Posterior vena cava (tissue), 2 donors: ENCODE measurements at regions not wholly inside any gene's neighbourhood (a gene's known extent, or its start where the extent isn't known, plus 50 kb on each side); places are given as distances from the start of the nearest gene placed in this dataset.
"Not testable (repeated sequence)": the region's sequence is repeated elsewhere in the genome, so short reads cannot be mapped to it uniquely, and the experiment has no call there.

ENCODE experiments used
- DNase-seq: peaks from one replicate; pipeline ENCODE4 v3.0.0-alpha.2; 2020; ENCODE audit warnings: low spot score
- intact Hi-C, 2 donors: fragments of 100-400 bp; cut with DNase I; formaldehyde crosslinking; loops; one replicate each; pipeline versions ENCODE4 v1.14.1 to v1.14.2; 2022 to 2023
- donor health status: DM: yes; HTN: yes; CAD: no.
- donor health status: DM: yes; HTN: yes; CAD: no.

DNA sequence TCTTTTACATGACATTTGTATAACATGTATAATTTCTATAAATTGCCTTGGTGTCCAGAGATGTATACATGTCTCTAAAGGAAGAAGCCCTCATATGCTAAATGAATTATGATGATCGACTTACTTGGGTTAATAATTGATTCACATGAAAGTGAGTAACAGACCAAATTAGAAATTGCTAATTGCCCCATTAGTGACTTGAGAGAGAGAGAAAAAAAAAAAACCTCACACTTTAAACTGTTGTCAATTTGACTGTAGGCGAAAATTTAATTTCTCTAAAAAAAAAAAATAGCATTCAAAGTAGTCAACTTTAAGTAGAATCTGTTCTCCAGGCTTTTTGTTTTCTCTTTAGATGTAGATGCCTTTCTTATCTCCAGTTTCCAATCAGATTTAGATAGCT lies 383.3 kb downstream of the SH2D4B start:
- no peak for DNase-seq
- intact Hi-C loops: loop anchor here in 1 of 2 donors (10.0 kb wide), 2 partner anchors 406 to 476 kb away; no protein-coding TSS in a partner anchor

DNA sequence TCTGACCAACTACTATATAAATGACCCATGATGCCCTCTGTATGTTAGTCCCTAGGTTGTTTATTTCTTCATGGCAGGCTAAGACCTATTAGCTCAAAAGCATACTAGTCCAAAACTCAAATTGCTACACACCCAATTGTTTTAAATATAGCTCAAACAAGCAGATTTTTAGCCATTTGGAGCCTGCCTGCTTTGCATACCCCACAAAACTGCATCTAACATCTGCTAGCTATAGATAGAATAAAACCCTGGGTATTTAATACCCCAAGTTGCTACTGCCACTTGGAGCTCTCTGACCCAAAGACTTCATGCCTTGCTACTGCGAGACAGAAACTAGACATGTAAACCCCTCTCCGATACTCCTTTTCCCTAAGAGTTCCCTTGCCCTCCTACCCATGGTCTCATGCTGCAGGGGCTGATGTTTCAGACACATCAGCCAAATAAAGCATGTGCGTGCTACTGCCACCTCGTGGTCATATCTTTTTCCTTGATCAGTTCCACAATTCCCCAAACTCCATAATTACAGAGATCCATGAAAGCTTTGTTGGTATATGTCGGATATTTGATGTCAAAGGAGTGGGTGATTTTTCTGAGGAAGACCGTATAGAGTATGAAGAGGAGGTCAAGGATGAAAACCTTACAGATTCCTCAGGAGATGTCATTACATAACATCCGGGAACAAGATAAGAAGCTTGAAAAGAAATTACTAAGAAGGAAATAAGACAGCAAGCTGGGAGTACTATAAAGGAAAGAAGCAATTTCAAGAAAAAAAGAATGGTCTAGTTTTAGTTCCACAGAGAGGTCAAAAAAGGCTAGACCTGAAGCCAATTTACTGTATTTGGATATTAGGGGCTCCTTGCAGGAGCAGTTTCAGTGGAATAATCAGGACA lies 386.6 kb downstream of the SH2D4B start:
- intact Hi-C loops: loop anchor here in 1 of 2 donors (10.0 kb wide), 2 partner anchors 410 to 480 kb away; no protein-coding TSS in a partner anchor
- DNase-seq: no peak

DNA sequence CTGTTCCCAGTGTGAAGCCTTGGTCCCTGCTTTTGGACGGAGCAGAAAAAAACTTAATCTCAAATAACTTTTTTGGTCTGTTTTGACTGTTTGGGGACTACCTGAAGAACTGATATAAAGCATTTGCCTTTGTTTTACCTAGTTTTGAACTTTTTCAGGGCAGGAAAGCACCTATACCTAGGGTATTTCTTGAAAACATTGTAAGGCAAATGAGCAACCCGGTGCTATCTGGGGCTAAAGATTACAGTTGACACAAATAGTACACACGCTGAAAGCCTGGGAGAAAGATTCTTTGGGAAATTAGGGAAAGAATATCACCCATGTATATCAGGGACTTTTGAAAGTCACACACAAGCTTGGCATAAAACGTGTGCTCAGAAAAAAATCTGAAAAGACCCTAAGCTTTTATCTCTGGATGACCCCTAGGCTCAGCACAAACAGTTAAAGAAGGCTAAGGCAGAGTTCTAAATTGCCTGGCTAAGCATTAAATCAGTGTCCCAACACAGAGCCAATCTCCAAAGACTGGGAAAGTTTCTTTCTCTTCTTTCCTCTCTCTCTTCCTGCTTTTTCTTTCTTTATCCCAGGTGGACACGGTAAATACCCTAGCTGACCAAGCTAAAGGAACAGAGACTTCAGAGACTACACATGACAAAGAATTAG lies 389.8 kb downstream of the SH2D4B start:
- intact Hi-C loops: loop anchor here in 1 of 2 donors (10.0 kb wide), 2 partner anchors 413 to 483 kb away; no protein-coding TSS in a partner anchor
- no peak for DNase-seq

DNA sequence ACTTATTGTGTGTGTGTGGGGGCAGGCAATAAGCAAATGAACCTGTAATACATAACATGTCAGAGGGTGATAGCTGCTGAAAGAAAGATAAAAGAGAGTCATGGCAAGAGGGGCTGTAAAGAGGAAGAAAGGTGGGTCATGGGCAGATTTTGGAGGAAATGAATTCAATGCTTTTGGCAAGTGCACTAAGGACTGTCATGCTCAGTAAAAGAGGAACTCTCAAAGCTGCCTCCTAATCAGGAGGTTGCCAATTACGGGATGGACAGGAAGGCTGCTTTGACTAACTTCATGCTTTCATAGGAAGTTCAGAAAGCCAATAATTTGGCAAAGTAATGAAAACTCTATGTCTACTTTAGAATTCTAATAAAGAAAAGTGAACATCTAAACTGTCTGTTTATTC lies 401.2 kb downstream of the SH2D4B start:
- intact Hi-C loops: no loop called here
- DNase-seq: no peak

DNA sequence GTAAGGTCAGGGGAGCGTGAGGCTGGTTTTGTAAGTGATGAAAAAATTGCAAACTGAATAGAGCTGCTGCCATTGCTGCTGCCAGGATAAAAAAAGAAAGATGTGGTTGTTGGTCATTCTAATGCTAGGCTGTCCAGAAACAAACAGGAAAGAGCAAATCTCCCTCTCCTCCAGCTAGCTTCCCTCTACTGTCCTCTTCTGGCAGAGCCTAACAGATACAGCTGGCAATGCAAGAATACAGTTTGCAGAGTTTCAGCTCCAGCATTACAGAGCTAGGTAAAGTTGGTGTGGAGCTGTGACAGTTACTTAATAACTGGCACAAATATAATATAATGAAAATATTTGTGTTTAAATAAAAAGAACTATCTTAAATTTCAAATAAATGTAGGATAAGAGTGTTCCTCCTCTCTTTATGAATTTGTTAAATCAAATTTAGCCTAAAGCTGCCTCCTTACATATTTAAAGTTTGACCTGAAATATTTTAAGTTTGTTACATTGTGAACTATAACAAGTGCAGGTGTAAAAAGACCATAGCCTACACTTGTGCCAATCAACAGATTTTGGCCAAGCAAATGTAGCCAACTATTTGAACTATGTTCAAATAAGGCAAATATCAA lies 407.7 kb downstream of the SH2D4B start:
- intact Hi-C loops: no loop called here
- DNase-seq: no peak

DNA sequence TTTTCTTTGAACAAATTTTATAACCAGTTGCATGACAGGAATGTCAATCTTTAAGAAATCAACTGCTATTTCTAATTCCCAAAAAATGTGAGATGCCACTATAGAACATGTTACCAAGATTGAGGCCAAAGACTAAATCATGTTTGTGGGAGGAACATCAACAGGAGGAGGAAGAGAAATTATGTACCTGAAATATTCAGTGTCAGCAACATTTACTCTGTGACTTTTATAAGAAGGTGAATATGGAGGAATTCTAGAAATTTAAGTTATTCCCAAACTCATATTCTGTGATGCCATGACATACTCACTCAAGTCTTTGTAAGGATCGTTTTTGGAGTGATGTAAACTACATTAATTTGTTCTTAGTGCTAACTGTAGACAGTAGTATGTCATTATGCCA lies 408.4 kb downstream of the SH2D4B start:
- no peak for DNase-seq
- intact Hi-C loops: no loop called here

DNA sequence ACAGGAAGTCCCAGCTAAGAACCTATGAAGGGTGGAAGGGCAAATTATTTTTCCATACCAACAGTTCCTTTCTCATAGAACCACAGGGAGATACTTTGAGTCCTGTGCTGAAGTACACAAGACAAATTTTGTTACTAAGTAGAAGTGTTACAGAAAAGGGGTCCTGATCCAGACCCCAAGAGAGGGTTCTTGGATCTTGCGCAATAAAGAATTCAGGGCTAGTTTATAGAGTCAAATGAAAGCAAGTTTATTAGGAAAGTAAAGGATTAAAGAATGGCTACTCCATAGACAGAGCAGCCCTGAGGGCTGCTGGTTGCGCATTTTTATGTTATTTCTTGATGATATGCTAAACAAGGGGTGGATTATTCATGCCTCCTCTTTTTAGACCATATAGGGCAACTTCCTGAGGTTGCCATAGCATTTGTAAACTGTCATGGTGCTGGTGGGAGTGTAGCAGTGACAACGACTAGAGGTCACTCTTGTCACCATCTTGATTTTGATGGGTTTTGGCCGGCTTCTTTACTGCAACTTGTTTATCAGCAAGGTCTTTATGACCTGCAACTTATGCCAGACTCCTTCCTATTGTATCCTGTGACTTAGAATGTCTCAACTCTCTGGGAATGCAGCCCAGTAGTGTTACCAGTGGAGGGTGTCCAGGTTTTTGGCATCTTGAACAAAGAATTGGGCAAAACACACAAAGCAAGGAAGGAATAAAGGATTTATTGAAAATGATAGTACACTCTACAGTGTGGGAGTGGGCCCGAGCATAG lies 409.4 kb downstream of the SH2D4B start:
- intact Hi-C loops: no loop called here
- no peak for DNase-seq

DNA sequence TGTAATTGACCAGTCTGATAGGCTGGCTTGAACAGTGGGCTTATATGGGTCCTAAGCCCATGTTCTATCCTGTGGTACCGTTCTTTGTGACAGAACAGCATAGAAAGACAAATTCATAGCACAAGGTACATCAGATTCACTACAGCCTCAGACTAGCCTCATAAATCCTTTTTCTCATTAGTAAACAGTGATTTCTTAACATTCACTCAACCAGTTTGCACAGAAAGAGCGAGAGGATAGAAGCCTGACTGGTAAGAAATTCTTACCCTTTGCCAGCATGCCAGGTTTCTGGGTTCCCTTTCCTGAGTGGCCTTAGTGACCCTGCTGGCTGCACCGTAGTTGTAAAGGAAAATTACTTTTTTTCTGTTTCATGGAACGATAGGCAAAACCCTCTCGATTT lies 412.1 kb downstream of the SH2D4B start:
- intact Hi-C loops: no loop called here
- no peak for DNase-seq

DNA sequence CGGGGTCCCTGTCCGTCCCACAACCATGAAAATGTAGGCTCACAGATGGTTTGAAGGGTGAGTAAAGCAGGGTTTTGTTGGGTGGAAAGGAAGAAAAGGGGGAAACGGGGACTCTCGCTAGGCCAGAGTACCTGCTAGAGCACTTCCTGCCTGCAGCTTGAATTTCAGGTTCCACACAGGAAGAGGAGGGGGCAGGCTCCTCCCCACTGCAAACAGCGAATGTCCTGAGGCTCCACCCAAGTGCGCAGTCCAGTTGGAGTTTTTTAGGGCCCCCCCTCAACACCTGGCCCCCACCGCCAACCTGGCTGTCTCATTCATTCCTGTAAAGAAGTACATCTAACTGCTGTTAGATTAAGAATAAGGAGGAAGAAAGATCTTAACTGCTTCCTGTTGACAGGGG lies 414.7 kb downstream of the SH2D4B start:
- intact Hi-C loops: no loop called here
- DNase-seq: no peak

DNA sequence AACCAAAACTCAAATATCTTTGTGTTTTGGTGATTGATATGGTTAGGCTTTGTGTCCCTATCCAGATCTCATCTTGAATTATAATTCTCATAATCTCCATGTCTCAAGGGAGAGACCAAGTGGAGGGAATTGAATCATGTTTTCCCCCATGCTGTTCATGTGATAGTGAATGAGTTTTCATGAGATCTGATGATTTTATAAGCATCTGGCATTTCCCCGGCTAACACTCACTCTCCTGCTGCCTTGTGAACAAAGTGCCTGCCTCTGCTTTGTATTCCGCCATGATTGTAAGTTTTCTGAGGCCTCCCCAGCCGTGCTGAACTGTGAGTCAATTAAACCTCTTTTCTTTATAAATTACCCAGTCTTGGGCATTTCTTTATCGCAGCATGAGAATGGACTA lies 419.5 kb downstream of the SH2D4B start:
- intact Hi-C loops: no loop called here
- DNase-seq: no peak

DNA sequence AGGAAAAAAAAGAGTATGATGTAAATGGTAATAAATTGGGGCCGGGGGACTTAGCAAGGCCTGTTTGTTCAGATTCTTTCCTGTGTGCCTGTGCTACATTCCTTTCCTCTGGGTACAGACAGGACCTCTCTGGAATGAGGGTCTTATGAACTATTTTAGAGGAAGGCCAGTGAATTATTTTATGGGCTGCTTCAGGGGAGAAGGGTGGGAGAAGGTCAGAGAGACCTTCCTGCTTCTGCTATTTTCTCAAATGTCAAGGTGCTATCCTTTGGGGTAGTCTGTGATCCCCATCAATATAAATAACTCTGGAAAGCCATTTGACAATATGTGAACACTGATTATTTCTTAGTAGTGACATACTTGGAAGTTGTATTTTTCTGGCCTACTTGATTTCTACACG lies 426.5 kb downstream of the SH2D4B start:
- intact Hi-C loops: no loop called here
- DNase-seq: no peak

DNA sequence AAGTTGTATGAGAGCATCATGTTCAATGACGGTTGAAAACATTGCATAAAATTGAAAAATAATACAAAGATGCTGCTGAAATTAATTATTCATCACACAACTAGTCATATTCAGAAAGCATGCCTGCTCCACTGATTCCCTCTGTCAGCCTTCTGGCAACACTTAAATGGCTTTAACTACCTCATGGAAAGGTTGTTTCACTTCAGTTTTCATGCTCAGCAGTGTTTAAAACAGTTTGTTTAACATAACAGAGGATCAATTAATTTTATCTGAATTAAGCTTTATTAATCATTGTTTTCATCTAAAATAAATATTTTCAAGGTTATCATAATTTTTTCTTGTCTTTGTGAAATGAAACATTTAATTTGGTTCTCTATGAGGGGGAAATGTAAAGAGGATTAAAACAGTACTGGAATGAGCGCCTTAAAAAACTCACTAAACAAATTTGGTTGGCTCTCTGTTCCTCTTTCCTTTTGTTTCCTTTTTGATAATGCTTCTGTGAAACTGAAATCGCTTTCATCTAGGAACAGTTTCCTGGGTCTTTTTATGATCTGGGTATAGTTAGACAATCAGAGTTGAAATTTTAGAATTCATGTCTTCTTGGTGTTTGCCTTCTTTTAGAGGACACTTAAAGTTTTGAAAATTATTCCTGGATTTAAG lies 427.4 kb downstream of the SH2D4B start:
- no peak for DNase-seq
- intact Hi-C loops: no loop called here

DNA sequence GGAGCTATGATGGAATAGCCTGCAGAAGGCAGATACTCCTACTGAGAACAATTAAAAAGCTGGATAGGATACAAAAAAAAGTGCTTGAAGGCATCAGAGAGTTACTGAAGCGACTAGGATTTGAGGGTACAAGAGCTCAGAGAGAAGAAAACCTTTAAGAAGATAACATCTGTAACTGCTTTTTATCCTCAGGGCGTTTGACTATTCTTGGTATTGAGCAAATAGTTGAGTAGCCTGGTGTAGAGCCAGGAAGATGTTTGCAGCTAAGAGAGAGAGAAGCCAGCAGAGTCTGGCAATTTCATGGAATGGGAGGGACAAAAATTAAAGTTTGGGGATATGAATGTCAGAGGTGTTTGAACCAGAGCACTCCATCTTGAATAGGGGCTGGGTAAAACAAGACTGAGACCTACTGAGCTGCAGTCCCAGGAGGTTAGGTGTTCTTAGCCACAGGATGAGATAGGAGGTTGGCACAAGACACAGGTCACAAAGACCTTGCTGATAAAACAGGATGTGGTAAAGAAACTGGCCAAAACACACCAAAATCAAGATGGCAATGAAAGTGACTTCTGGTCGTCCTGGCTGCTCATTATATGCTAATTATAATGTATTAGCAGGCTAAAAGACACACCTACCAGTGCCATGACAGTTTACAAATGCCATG lies 428.8 kb downstream of the SH2D4B start:
- intact Hi-C loops: no loop called here
- DNase-seq: no peak

DNA sequence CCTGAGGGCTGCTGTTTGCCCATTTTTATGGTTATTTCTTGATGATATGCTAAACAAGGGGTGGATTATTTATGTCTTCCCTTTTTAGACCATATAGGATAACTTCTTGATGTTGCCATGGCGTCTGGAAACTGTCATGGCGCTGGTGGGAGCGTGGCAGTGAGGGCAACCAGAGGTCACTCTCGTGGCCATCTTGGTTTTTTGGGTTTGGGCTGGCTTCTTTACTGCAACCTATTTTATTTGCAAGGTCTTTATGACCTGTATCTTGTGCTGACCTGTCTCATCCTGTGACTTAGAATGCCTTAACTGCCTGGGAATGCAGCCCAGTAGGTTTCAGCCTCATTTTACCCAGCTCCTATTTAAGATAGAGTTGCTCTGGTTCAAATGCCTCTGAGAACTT lies 429.7 kb downstream of the SH2D4B start:
- intact Hi-C loops, DNase-seq: not testable (repeated sequence)

DNA sequence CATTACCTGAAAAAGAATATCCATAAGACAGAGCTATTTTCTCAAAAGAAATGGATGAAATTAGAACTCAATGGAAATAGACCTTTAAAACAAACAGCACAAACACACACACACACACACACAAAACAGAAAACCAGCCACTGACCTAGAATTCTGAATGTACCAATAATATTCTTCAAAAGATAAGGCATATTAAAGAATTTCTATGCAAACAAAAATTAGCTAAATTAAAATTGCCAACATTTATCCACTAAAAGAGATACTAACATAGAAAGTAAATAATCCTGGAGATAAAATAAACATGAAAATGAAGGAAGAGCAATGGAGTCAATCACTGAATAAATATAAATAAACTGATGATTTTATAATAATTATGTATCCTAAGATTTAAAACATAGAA lies 431.2 kb downstream of the SH2D4B start:
- DNase-seq: no peak
- intact Hi-C loops: no loop called here

DNA sequence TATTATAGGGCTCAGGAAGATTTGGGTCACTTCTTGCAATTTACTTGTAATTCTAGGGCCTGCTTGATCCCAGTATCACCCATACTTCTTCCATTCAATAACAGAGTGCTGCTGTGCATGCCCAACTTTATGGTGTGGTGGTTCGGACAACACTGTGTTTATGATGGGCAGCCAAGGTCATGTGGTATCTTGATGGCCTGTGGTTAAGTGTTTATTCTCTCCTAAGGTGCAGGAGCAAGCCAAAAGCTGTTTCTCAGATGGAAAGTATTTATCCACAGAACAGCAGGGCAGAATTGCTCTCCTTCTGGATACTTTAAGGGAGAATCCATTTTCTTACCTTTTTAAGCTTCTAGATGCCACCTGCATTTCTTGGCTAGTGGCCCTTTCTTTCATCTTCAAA lies 433.8 kb downstream of the SH2D4B start:
- DNase-seq: no peak
- intact Hi-C loops: no loop called here

DNA sequence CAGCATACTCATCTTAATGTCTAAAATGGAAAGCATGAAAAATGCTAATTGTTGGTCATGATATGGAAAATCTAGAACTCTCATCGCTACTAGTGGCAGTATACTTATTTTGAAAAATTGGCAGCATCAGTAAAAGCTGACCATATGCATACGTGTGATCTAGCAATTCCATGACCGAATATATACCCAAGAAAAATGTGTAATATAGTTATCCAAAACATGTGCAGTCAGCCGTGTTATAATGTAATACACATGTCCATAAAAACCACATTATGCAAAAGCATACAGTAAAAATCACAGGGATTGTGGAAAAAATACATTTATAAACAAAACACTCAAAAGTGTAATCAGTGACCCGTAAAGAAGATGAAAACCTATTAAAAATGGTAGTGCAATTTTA lies 439.0 kb downstream of the SH2D4B start:
- intact Hi-C loops: no loop called here

DNA sequence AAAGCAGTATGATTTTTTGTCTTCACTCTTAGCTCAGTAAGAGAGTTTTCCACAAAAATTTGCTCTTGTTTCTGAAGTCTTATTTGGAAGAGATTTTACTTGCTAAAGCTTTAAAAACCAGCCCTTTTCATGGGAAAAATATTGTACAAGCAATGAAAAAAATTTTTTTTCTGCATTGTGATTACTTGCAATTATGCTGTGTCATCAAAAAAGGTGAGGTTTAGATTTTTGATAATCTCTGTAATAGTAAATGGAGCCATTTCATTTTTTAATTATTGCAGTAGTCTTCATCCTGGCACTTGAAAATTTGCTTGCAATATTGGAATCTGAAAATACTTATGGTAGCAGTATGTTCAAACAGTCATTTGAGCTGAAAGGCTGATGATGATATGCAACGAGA lies 447.4 kb downstream of the SH2D4B start:
- no peak for DNase-seq

More for the DNA sequence above, 439.0 kb downstream of the SH2D4B start:
- no peak for DNase-seq

DNA sequence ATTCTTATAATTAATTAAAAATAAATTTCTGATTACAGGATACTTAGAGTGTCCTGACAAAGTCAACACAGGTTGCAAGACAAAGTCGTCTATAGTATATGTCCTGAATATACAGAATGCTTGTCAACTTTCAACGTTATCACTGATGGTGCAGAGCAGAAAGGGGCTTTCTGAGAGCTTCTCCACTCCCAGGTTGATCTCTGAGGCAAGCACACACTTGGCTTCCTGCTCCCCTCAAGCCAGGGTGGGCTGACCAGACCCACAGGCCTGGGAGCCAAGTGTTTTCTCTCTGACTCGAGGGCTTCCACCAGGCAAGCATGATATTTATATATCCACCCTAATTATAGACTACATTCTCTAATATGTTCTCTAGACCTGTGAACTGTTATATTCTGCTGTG lies 448.9 kb downstream of the SH2D4B start:
- intact Hi-C loops: no loop called here
- DNase-seq: no peak

More for the DNA sequence above, 447.4 kb downstream of the SH2D4B start:
- intact Hi-C loops: no loop called here
